HepG2 (cell line): ENCODE measurements at regions not wholly inside any gene's neighbourhood (a gene's known extent, or its start where the extent isn't known, plus 50 kb on each side); places are given as distances from the start of the nearest gene placed in this dataset.

Source experiments
- ATAC-seq: fragments of 200-7000 bp; cut with Tn5 transposase; 3 replicates; pipeline ENCODE4 v1.9.1; 2020; ENCODE audit warnings: mild to moderate bottlenecking, moderate library complexity
- BruUV-seq: library from RNA; stranded (reverse); fragments of 400-500 nt; replicated peaks from 2 replicates; lab custom pipeline; 2021; lab: Mats Ljungman, UMichigan
- CTCF ChIA-PET: fragments of 300-600 bp; formaldehyde crosslinking; extraction: SDS; loops from one replicate; lab custom pipeline; 2021; ENCODE audit warnings: low total read pairs, inconsistent platforms, low intra/inter-chr PET ratio; lab: Yijun Ruan, JAX
- POLR2A ChIA-PET: fragments of 350-600 bp; sonication (Branson Sonifier 250); formaldehyde crosslinking; loops from one replicate; lab custom pipeline; 2020; ENCODE audit warnings: antibody characterized with exemption, inconsistent platforms; lab: Yijun Ruan, JAX
- DNase-seq: peaks from one replicate; pipeline ENCODE4 v3.0.0-alpha.2; 2015; ENCODE audit warnings: low spot score
- FAIRE-seq: peaks from 3 replicates; lab custom pipeline; 2011; peaks lifted over from hg19 to GRCh38; lab: Jason Lieb, UNC
- H2AFZ ChIP-seq: one replicate; pipeline ENCODE4 v1.6.1; 2011; ENCODE audit warnings: low read length, inconsistent platforms
- H3K27ac ChIP-seq: fragments of 300-600 bp; 3 replicates; pipeline ENCODE4 v1.8.0; 2011; ENCODE audit warnings: mixed run types, mild to moderate bottlenecking, mixed read lengths, low read length, inconsistent platforms; ENCODE audit not compliant: insufficient read depth; ENCODE audit errors: extremely low read length
- H3K27me3 ChIP-seq, 2 experiments: fragments of 200-600 bp in 1 of 2; 2 replicates in 1 of 2; 3 replicates in 1 of 2; pipeline versions ENCODE4 v1.6.0 to v1.8.0; 2011; ENCODE audit warnings: low read length in 2 of 2, mild to moderate bottlenecking in 2 of 2, moderate library complexity in 2 of 2, inconsistent platforms in 1 of 2; ENCODE audit not compliant: insufficient read depth in 2 of 2, control insufficient read depth in 1 of 2
- H3K36me3 ChIP-seq, 2 experiments: fragments of 200-600 bp in 1 of 2; replicated peaks in 1 of 2; 2 replicates in 1 of 2; 3 replicates in 1 of 2; pipeline versions ENCODE4 v1.5.1 to v1.8.0; 2011; ENCODE audit warnings: low read length in 2 of 2, inconsistent platforms in 1 of 2; ENCODE audit not compliant: insufficient read depth in 2 of 2, control insufficient read depth in 1 of 2
- H3K4me1 ChIP-seq: 2 replicates; pipeline ENCODE4 v1.5.1; 2012; ENCODE audit warnings: low read length, inconsistent platforms; ENCODE audit not compliant: insufficient read depth
- H3K4me2 ChIP-seq: 2 replicates; pipeline ENCODE4 v1.6.0; 2011; ENCODE audit warnings: low read depth, low read length, inconsistent platforms
- H3K4me3 ChIP-seq, 3 experiments: fragments of 200-600 bp in 1 of 3; sonication (generic), shearing (Covaris generic) in 1 of 3; replicated peaks in 1 of 3; 2 replicates each; pipeline ENCODE4 v1.5.1; 2011 to 2016; ENCODE audit warnings: low read length in 3 of 3, inconsistent platforms in 2 of 3, low read depth in 2 of 3, mild to moderate bottlenecking in 2 of 3, control low read depth in 1 of 3, mixed read lengths in 1 of 3; ENCODE audit not compliant: insufficient read depth in 1 of 3
- H3K79me2 ChIP-seq: one replicate; pipeline ENCODE4 v1.6.1; 2011; ENCODE audit warnings: low read length, inconsistent platforms; ENCODE audit not compliant: insufficient read depth
- H3K9ac ChIP-seq: 2 replicates; pipeline ENCODE4 v1.6.0; 2011; ENCODE audit warnings: mild to moderate bottlenecking, low read depth, low read length, inconsistent platforms; ENCODE audit not compliant: insufficient read depth
- H3K9me3 ChIP-seq: 2 replicates; pipeline ENCODE4 v1.5.1; 2012; ENCODE audit warnings: mild to moderate bottlenecking, low read length
- H4K20me1 ChIP-seq: 2 replicates; pipeline ENCODE4 v1.6.0; 2011; ENCODE audit warnings: inconsistent platforms, mild to moderate bottlenecking, low read length, moderate library complexity; ENCODE audit not compliant: insufficient read depth
- GZF1 ChIP-seq: sonication (generic); formaldehyde crosslinking; IDR thresholded peaks from 2 replicates; pipeline ENCODE4 v1.5.1; 2020; ENCODE audit warnings: mild to moderate bottlenecking, missing genetic modification reagents
- KLF13 ChIP-seq: sonication (generic); formaldehyde crosslinking; IDR thresholded peaks from 2 replicates; pipeline ENCODE4 v1.4.0; 2020; ENCODE audit warnings: mild to moderate bottlenecking, missing genetic modification reagents
- PAWR ChIP-seq: sonication (generic); formaldehyde crosslinking; IDR thresholded peaks from 2 replicates; pipeline ENCODE4 v1.4.0; 2020; ENCODE audit warnings: missing genetic modification reagents, mild to moderate bottlenecking, borderline replicate concordance
- PHF8 ChIP-seq: sonication (generic); formaldehyde crosslinking; IDR thresholded peaks from 2 replicates; pipeline ENCODE4 v1.5.0; 2020; ENCODE audit warnings: missing genetic modification reagents
- POLR2AphosphoS5 ChIP-seq: IDR thresholded peaks from 2 replicates; pipeline ENCODE4 v1.6.1; 2012; ENCODE audit warnings: low read depth, low read length
- RNF2 ChIP-seq: fragments of 450-650 bp; conservative IDR thresholded peaks from 2 replicates; pipeline ENCODE4 v1.6.1; 2016; ENCODE audit warnings: low read depth
- SKI ChIP-seq: fragments of 450-650 bp; IDR thresholded peaks from one replicate; pipeline ENCODE4 v1.6.1; 2018; ENCODE audit warnings: mild to moderate bottlenecking; ENCODE audit not compliant: partially characterized antibody
- SRSF1 ChIP-seq: fragments of 200-400 bp; formaldehyde crosslinking; optimal IDR thresholded peaks from 2 replicates; pipeline ENCODE3; 2017; ENCODE audit warnings: mild to moderate bottlenecking, low read depth, low read length, moderate library complexity
- ZC3H13 ChIP-seq: sonication (generic); formaldehyde crosslinking; IDR thresholded peaks from 2 replicates; pipeline ENCODE4 v1.8.1; 2023; ENCODE audit warnings: mild to moderate bottlenecking, missing genetic modification reagents, moderate library complexity
- ZNF24 ChIP-seq: fragments of 450-650 bp; IDR thresholded peaks from 2 replicates; pipeline ENCODE4 v1.6.1; 2017; ENCODE audit warnings: antibody characterized with exemption, mild to moderate bottlenecking
- ZNF326 ChIP-seq: sonication (generic); formaldehyde crosslinking; IDR thresholded peaks from 2 replicates; pipeline ENCODE4 v1.4.0; 2020; ENCODE audit warnings: missing genetic modification reagents, borderline replicate concordance
- ZNF766 ChIP-seq: sonication (generic); formaldehyde crosslinking; IDR thresholded peaks from 2 replicates; pipeline ENCODE4 v1.5.0; 2020; ENCODE audit warnings: missing genetic modification reagents, borderline replicate concordance
- ZNF772 ChIP-seq: sonication (generic); formaldehyde crosslinking; IDR thresholded peaks from 2 replicates; pipeline ENCODE4 v1.5.0; 2020; ENCODE audit warnings: mild to moderate bottlenecking, missing genetic modification reagents
- WGBS: methylation state at CpG from one replicate; pipeline ENCODE4 v1.1.6; 2017; ENCODE audit warnings: low lambda C conversion rate; 5-methylcytosine and 5-hydroxymethylcytosine counted together
- in situ Hi-C: cut with HindIII; loops from 2 replicates; pipeline ENCODE4 v1.10.0; 2017; ENCODE audit warnings: low pct_unique_long_range_greater_than_20kb; ENCODE audit not compliant: extremely low pct_ligation_motif_present
- intact Hi-C: fragments of 100-400 bp; cut with micrococcal nuclease; formaldehyde crosslinking; loops from one replicate; pipeline ENCODE4 v1.10.0; 2022; ENCODE audit not compliant: unreplicated experiment
- TF ChIP-seq, protein P1 (sequence below), 2 experiments: fragments of 450-650 bp in 1 of 2; sonication (generic) in 1 of 2; formaldehyde crosslinking in 1 of 2; IDR thresholded peaks; 2 replicates each; pipeline versions ENCODE4 v1.6.1 to v1.8.0; 2016 to 2022; ENCODE audit warnings: antibody characterized with exemption in 1 of 2, mild to moderate bottlenecking in 1 of 2, missing genetic modification reagents in 1 of 2
- TF ChIP-seq, protein P2 (sequence below): sonication (generic); formaldehyde crosslinking; IDR thresholded peaks from 2 replicates; pipeline ENCODE4 v1.5.0; 2020; ENCODE audit warnings: mild to moderate bottlenecking, missing genetic modification reagents

DNA sequence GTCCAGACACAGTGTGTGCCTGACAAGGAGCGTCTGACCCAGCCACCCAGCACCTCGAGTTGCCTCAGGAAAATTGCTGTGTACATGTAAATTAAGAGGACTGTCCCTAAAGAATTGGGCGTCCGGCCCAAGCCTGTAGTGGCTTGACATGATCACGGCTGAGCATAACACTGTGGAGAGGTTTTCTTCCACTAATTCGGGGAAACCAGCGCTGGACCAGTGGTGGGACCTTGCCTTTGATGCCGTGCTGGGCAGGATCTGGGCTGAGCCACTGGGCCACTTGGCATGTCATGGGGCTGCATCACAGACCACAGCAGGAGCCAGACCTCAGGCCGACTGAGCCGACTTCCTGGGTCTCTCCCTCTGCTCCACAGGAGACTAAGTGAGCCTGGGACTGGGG lies 282.5 kb downstream of the GLRX3 start:
- in situ Hi-C loops (no loop called here), intact Hi-C loops (no loop called here)
- FAIRE-seq = no peak

More for the DNA sequence above, 282.5 kb downstream of the GLRX3 start:
- ChIA-PET POLR2A (no interaction called here), CTCF (no interaction called here)
- H4K20me1 ChIP-seq = no peaks in the 10 kb centered on the region
- H3K4me3 ChIP-seq = no peak overlapping the region
- no peaks in the 10 kb centered on the region for H3K4me1 ChIP-seq
- ATAC-seq (no peak), DNase-seq (no peak)
- no peak overlapping the region for H3K27ac ChIP-seq
- no TSS peak for BruUV-seq
- no peaks in the 10 kb centered on the region; a peak in 2 of 5 replicates for H3K27me3 ChIP-seq
- H3K4me2 ChIP-seq = no peak overlapping the region
- H3K9ac ChIP-seq = no peak overlapping the region
- H3K79me2 ChIP-seq = no peaks in the 10 kb centered on the region
- TF ChIP-seq KLF13 (CRISPR knock-in tag) (no peak), RNF2 (no peak), ZNF24 (no peak), ZC3H13 (CRISPR knock-in tag) (no peak), ZNF772 (CRISPR knock-in tag) (no peak), SKI (no peak), SRSF1 (no peak), GZF1 (CRISPR knock-in tag) (no peak), POLR2AphosphoS5 (no peak), PAWR (CRISPR knock-in tag) (no peak), ZNF766 (CRISPR knock-in tag) (no peak), PHF8 (CRISPR knock-in tag) (no peak), ZNF326 (CRISPR knock-in tag) (no peak)
- TF ChIP-seq, protein P1, sequence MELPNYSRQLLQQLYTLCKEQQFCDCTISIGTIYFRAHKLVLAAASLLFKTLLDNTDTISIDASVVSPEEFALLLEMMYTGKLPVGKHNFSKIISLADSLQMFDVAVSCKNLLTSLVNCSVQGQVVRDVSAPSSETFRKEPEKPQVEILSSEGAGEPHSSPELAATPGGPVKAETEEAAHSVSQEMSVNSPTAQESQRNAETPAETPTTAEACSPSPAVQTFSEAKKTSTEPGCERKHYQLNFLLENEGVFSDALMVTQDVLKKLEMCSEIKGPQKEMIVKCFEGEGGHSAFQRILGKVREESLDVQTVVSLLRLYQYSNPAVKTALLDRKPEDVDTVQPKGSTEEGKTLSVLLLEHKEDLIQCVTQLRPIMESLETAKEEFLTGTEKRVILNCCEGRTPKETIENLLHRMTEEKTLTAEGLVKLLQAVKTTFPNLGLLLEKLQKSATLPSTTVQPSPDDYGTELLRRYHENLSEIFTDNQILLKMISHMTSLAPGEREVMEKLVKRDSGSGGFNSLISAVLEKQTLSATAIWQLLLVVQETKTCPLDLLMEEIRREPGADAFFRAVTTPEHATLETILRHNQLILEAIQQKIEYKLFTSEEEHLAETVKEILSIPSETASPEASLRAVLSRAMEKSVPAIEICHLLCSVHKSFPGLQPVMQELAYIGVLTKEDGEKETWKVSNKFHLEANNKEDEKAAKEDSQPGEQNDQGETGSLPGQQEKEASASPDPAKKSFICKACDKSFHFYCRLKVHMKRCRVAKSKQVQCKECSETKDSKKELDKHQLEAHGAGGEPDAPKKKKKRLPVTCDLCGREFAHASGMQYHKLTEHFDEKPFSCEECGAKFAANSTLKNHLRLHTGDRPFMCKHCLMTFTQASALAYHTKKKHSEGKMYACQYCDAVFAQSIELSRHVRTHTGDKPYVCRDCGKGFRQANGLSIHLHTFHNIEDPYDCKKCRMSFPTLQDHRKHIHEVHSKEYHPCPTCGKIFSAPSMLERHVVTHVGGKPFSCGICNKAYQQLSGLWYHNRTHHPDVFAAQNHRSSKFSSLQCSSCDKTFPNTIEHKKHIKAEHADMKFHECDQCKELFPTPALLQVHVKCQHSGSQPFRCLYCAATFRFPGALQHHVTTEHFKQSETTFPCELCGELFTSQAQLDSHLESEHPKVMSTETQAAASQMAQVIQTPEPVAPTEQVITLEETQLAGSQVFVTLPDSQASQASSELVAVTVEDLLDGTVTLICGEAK (IDR thresholded peaks at IDR 0.05) = no peak
- TF ChIP-seq, protein P1 (CRISPR knock-in tag; IDR thresholded peaks at IDR 0.05) = no peak
- TF ChIP-seq, protein P2, sequence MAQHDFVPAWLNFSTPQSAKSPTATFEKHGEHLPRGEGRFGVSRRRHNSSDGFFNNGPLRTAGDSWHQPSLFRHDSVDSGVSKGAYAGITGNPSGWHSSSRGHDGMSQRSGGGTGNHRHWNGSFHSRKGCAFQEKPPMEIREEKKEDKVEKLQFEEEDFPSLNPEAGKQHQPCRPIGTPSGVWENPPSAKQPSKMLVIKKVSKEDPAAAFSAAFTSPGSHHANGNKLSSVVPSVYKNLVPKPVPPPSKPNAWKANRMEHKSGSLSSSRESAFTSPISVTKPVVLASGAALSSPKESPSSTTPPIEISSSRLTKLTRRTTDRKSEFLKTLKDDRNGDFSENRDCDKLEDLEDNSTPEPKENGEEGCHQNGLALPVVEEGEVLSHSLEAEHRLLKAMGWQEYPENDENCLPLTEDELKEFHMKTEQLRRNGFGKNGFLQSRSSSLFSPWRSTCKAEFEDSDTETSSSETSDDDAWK (CRISPR knock-in tag) = no peak
- H3K9me3 ChIP-seq = peaks cover 19% of the 10 kb centered on the region; the same call in 1 of the 2 replicates
- H2AFZ ChIP-seq = no peak overlapping the region
- WGBS = 2% methylated on average over 7 of the region's 10 CpGs
- H3K36me3 ChIP-seq = no peaks in the 10 kb centered on the region
